HL-60 (cell line): ENCODE measurements at regions not wholly inside any gene's neighbourhood (a gene's known extent, or its start where the extent isn't known, plus 50 kb on each side); places are given as distances from the start of the nearest gene placed in this dataset.

Experiments used
- POLR2AphosphoS5 ChIP-seq: IDR thresholded peaks from 2 replicates; pipeline ENCODE4 v1.6.1; 2012; ENCODE audit warnings: low read depth
- TF ChIP-seq, protein P1 (sequence below): IDR thresholded peaks from one replicate; pipeline ENCODE4 v1.5.1; 2011; ENCODE audit warnings: low read length, control low read depth, inconsistent platforms; ENCODE audit not compliant: insufficient read depth

DNA sequence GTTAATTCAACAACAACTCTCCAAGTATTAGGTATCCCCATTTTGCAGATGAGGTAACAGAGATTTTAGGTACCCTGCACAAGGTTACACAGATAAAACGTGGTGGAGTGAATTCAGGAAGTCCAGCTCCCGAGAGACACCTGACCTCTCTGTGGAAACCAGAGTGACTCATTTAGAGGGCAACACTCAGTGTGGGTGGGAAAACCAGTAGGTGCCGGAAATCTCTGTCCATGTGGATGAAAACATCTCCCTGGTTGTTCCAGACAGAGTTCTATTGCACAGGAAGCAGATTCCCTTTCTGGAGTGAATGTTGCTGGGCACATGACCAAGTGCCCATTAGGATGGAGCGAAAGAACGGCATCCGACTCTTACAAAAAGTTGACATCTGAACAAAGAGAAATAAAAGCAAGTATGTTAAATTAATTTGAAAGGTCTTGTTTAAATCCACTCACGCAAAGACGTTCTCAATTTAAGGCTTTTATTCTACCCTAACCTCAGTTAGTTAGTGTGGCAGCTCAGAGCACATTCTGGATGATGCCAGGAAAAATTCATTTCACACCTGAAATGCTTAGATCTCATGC, 391.9 kb upstream of the WWC1 start:
- TF ChIP-seq POLR2AphosphoS5: no peak
- TF ChIP-seq, protein P1, sequence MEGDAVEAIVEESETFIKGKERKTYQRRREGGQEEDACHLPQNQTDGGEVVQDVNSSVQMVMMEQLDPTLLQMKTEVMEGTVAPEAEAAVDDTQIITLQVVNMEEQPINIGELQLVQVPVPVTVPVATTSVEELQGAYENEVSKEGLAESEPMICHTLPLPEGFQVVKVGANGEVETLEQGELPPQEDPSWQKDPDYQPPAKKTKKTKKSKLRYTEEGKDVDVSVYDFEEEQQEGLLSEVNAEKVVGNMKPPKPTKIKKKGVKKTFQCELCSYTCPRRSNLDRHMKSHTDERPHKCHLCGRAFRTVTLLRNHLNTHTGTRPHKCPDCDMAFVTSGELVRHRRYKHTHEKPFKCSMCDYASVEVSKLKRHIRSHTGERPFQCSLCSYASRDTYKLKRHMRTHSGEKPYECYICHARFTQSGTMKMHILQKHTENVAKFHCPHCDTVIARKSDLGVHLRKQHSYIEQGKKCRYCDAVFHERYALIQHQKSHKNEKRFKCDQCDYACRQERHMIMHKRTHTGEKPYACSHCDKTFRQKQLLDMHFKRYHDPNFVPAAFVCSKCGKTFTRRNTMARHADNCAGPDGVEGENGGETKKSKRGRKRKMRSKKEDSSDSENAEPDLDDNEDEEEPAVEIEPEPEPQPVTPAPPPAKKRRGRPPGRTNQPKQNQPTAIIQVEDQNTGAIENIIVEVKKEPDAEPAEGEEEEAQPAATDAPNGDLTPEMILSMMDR: no peak
